HCT116 (cell line): ENCODE measurements at regions not wholly inside any gene's neighbourhood (a gene's known extent, or its start where the extent isn't known, plus 50 kb on each side); places are given as distances from the start of the nearest gene placed in this dataset.

Experiments used
- EZH2 ChIP-seq: fragments of 200-600 bp; sonication (generic); IDR thresholded peaks from 2 replicates; pipeline ENCODE4 v1.6.1; 2017; ENCODE audit warnings: antibody characterized with exemption, mixed run types
- JUND ChIP-seq: IDR thresholded peaks from 2 replicates; pipeline ENCODE4 v1.6.1; 2012
- POLR2A ChIP-seq: IDR thresholded peaks from 2 replicates; pipeline ENCODE4 v1.7.0; 2011; ENCODE audit warnings: borderline replicate concordance; ENCODE audit not compliant: insufficient read depth, insufficient read length; ENCODE audit errors: extremely low read depth
- POLR2AphosphoS5 ChIP-seq: IDR thresholded peaks from 2 replicates; pipeline ENCODE4 v1.6.1; 2011; ENCODE audit warnings: mild to moderate bottlenecking, low read depth, low read length, moderate library complexity
- TF ChIP-seq, protein P1 (sequence below), 3 experiments: fragments of 200-600 bp in 1 of 3; sonication (generic) in 1 of 3; IDR thresholded peaks in 2 of 3; conservative IDR thresholded peaks in 1 of 3; 2 replicates each; pipeline ENCODE4 v1.5.1; 2012 to 2017; ENCODE audit warnings: low read depth in 2 of 3, low read length in 2 of 3, antibody characterized with exemption in 1 of 3, borderline replicate concordance in 1 of 3, control low read depth in 1 of 3, mild to moderate bottlenecking in 1 of 3, mixed read lengths in 1 of 3, mixed run types in 1 of 3, moderate library complexity in 1 of 3; ENCODE audit not compliant: insufficient read depth in 1 of 3
- TF ChIP-seq, protein P2 (sequence below): IDR thresholded peaks from 2 replicates; pipeline ENCODE4 v1.6.1; 2012
- TF ChIP-seq, protein P3 (sequence below): IDR thresholded peaks from 2 replicates; pipeline ENCODE4 v1.6.1; 2012; ENCODE audit warnings: low read depth
- TF ChIP-seq, protein P4 (sequence below): IDR thresholded peaks from 2 replicates; pipeline ENCODE4 v1.6.1; 2012

DNA sequence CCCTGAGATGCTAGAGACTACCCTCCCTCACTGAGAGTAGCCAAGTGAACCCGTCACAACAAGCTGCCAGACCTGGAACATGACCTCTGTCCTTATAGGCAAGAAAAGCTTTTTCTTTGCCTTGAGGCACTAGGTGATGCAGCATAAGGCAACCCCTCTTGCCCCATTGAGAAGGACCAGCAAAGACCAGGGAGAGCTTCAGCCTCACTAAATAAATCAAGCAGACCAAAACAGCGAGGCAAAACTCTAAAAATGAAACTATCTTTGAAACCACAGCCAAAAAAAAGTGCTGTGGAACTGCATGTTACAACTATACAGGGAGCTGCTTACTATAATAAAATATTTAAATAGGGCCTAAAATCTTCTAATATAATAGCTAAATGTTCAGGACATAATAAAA, 62.6 kb upstream of the FAM83B start:
- TF ChIP-seq, protein P1, sequence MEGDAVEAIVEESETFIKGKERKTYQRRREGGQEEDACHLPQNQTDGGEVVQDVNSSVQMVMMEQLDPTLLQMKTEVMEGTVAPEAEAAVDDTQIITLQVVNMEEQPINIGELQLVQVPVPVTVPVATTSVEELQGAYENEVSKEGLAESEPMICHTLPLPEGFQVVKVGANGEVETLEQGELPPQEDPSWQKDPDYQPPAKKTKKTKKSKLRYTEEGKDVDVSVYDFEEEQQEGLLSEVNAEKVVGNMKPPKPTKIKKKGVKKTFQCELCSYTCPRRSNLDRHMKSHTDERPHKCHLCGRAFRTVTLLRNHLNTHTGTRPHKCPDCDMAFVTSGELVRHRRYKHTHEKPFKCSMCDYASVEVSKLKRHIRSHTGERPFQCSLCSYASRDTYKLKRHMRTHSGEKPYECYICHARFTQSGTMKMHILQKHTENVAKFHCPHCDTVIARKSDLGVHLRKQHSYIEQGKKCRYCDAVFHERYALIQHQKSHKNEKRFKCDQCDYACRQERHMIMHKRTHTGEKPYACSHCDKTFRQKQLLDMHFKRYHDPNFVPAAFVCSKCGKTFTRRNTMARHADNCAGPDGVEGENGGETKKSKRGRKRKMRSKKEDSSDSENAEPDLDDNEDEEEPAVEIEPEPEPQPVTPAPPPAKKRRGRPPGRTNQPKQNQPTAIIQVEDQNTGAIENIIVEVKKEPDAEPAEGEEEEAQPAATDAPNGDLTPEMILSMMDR (IDR thresholded peaks at IDR 0.05 in 2 of 3, conservative IDR thresholded peaks at IDR 0.05 in 1 of 3; ENCODE audit: borderline replicate concordance in 1 of 3, insufficient read depth in 1 of 3, low read depth in 2 of 3, low read length in 2 of 3), result no peak
- TF ChIP-seq POLR2A, result no peak
- TF ChIP-seq, protein P2, sequence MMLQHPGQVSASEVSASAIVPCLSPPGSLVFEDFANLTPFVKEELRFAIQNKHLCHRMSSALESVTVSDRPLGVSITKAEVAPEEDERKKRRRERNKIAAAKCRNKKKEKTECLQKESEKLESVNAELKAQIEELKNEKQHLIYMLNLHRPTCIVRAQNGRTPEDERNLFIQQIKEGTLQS, result no peak
- TF ChIP-seq, protein P3, sequence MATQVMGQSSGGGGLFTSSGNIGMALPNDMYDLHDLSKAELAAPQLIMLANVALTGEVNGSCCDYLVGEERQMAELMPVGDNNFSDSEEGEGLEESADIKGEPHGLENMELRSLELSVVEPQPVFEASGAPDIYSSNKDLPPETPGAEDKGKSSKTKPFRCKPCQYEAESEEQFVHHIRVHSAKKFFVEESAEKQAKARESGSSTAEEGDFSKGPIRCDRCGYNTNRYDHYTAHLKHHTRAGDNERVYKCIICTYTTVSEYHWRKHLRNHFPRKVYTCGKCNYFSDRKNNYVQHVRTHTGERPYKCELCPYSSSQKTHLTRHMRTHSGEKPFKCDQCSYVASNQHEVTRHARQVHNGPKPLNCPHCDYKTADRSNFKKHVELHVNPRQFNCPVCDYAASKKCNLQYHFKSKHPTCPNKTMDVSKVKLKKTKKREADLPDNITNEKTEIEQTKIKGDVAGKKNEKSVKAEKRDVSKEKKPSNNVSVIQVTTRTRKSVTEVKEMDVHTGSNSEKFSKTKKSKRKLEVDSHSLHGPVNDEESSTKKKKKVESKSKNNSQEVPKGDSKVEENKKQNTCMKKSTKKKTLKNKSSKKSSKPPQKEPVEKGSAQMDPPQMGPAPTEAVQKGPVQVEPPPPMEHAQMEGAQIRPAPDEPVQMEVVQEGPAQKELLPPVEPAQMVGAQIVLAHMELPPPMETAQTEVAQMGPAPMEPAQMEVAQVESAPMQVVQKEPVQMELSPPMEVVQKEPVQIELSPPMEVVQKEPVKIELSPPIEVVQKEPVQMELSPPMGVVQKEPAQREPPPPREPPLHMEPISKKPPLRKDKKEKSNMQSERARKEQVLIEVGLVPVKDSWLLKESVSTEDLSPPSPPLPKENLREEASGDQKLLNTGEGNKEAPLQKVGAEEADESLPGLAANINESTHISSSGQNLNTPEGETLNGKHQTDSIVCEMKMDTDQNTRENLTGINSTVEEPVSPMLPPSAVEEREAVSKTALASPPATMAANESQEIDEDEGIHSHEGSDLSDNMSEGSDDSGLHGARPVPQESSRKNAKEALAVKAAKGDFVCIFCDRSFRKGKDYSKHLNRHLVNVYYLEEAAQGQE, result no peak
- no peak for TF ChIP-seq EZH2
- TF ChIP-seq, protein P4, sequence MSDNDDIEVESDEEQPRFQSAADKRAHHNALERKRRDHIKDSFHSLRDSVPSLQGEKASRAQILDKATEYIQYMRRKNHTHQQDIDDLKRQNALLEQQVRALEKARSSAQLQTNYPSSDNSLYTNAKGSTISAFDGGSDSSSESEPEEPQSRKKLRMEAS, result no peak
- TF ChIP-seq POLR2AphosphoS5, result no peak
- no peak for TF ChIP-seq JUND
